Gastrocnemius medialis (tissue), 4 donors: ENCODE measurements at regions not wholly inside any gene's neighbourhood (a gene's known extent, or its start where the extent isn't known, plus 50 kb on each side); places are given as distances from the start of the nearest gene placed in this dataset.
"Not testable (repeated sequence)": the region's sequence is repeated elsewhere in the genome, so short reads cannot be mapped to it uniquely, and the experiment has no call there.

Source experiments
- ATAC-seq, 2 donors: fragments of 150-250 bp; one replicate each; pipeline ENCODE4 v1.9.1; 2016
- DNase-seq, 2 donors: peaks; one replicate each; pipeline ENCODE4 v3.0.0-alpha.2; 2019
- H3K27ac ChIP-seq, 4 donors: fragments of 200-600 bp; sonication (generic); 1 replicate in 1 of 4; 2 replicates in 3 of 4; pipeline ENCODE4 v1.5.1; 2016 to 2018; ENCODE audit warnings: mild to moderate bottlenecking in 2 of 4, moderate library complexity in 1 of 4
- H3K27me3 ChIP-seq, 3 donors: fragments of 200-600 bp; sonication (generic) in 2 of 3; 1 replicate in 1 of 3; 2 replicates in 2 of 3; pipeline versions ENCODE4 v1.5.1 to v1.6.0; 2016 to 2019; ENCODE audit warnings: mild to moderate bottlenecking in 1 of 3, moderate library complexity in 1 of 3
- H3K36me3 ChIP-seq, 2 donors: fragments of 200-600 bp; sonication (generic) in 1 of 2; one replicate each; pipeline ENCODE4 v1.5.1; 2017 to 2018
- H3K4me1 ChIP-seq, 2 donors: fragments of 200-600 bp; sonication (generic) in 1 of 2; one replicate each; pipeline ENCODE4 v1.5.1; 2016 to 2017; ENCODE audit warnings: mild to moderate bottlenecking in 2 of 2
- H3K4me3 ChIP-seq, 4 donors: fragments of 200-600 bp; sonication (generic) in 3 of 4; 1 replicate in 1 of 4; 2 replicates in 3 of 4; pipeline ENCODE4 v1.5.1; 2016 to 2019; ENCODE audit warnings: mild to moderate bottlenecking in 2 of 4
- H3K9me3 ChIP-seq, 3 donors: fragments of 200-600 bp; sonication (generic) in 2 of 3; 1 replicate in 1 of 3; 2 replicates in 2 of 3; pipeline ENCODE4 v1.5.1; 2016 to 2019
- CTCF ChIP-seq, 5 experiments: fragments of 450-650 bp in 3 of 5; fragments of 200-600 bp in 2 of 5; sonication (generic) in 2 of 5; IDR thresholded peaks in 4 of 5; conservative IDR thresholded peaks in 1 of 5; 1 replicate in 4 of 5; 2 replicates in 1 of 5; pipeline ENCODE4 v1.5.1; 2016 to 2019; ENCODE audit warnings: antibody characterized with exemption in 5 of 5, mild to moderate bottlenecking in 3 of 5, moderate library complexity in 3 of 5
- POLR2A ChIP-seq, 2 donors: fragments of 450-650 bp; IDR thresholded peaks; one replicate each; pipeline ENCODE4 v1.6.1; 2017; ENCODE audit warnings: antibody characterized with exemption in 2 of 2, mild to moderate bottlenecking in 2 of 2, moderate library complexity in 2 of 2
- in situ Hi-C, 4 donors: fragments of 200-750 bp; cut with MboI; loops; one replicate each; pipeline versions ENCODE4 v1.15.0 to v1.8.0; 2017; ENCODE audit warnings: low sequenced_read_pairs in 4 of 4
- intact Hi-C: fragments of 100-400 bp; cut with DNase I; formaldehyde crosslinking; loops from one replicate; pipeline ENCODE4 v1.15.1; 2023; ENCODE audit warnings: low total_unique reads

GRCh38 chr6:897528-898207, 204.7 kb upstream of the EXOC2 start:
- no peak for ATAC-seq
- Histone ChIP-seq H3K9me3 (no peaks in the 10 kb centered on the region), H3K4me1 (peaks cover 0 to 9% of the 10 kb centered on the region in 2 donors), H3K27ac (no peak overlapping the region), H3K27me3 (no peaks in the 10 kb centered on the region), H3K4me3 (no peak overlapping the region), H3K36me3 (no peaks in the 10 kb centered on the region)
- in situ Hi-C loops = no loop called here
- TF ChIP-seq CTCF (IDR thresholded peaks at IDR 0.05 in 4 of 5, conservative IDR thresholded peaks at IDR 0.05 in 1 of 5) (no peak), POLR2A (IDR thresholded peaks at IDR 0.05) (no peak)
- no peak for DNase-seq
- intact Hi-C loops = no loop called here

GRCh38 chr6:894274-894673, 201.3 kb upstream of the EXOC2 start:
- Histone ChIP-seq H3K4me3 (no peak overlapping the region), H3K4me1 (no peaks in the 10 kb centered on the region), H3K27me3 (no peaks in the 10 kb centered on the region), H3K27ac (no peak overlapping the region), H3K9me3 (no peaks in the 10 kb centered on the region), H3K36me3 (no peaks in the 10 kb centered on the region)
- no peak for TF ChIP-seq POLR2A (IDR thresholded peaks at IDR 0.05)
- peak in 1 of 5 experiments; percentile 17 for TF ChIP-seq CTCF (IDR thresholded peaks at IDR 0.05 in 4 of 5, conservative IDR thresholded peaks at IDR 0.05 in 1 of 5)
- intact Hi-C loops (no loop called here), in situ Hi-C loops (no loop called here)
- ATAC-seq = no peak
- no peak for DNase-seq

DNA sequence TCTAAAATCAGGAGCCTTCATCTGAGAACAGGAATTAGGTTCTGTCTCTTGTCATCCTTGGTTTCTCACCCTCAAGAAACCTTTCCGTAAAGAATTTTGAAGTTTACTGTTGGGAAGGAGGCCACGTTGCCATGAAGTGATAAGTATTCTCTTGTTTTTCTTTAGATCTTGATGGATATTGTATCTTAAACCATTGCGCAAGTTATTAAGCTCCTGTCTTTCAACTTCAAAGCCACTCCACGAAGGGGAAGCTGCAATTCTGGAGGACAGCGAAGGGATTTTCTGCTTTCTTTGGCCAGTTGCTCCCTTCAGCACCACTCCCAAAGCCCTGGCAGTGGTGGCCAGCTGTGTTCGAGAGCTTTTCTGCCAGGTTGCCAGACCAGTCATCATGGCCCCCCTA, 198.1 kb upstream of the EXOC2 start:
- no peak overlapping the region for H3K27ac ChIP-seq
- H3K4me3 ChIP-seq = no peak overlapping the region
- no peaks in the 10 kb centered on the region for H3K36me3 ChIP-seq
- no peaks in the 10 kb centered on the region for H3K27me3 ChIP-seq
- no peaks in the 10 kb centered on the region for H3K4me1 ChIP-seq
- ATAC-seq (no peak), DNase-seq (no peak)
- in situ Hi-C loops (no loop called here), intact Hi-C loops (no loop called here)
- H3K9me3 ChIP-seq = no peaks in the 10 kb centered on the region
- TF ChIP-seq POLR2A (IDR thresholded peaks at IDR 0.05) = no peak

DNA sequence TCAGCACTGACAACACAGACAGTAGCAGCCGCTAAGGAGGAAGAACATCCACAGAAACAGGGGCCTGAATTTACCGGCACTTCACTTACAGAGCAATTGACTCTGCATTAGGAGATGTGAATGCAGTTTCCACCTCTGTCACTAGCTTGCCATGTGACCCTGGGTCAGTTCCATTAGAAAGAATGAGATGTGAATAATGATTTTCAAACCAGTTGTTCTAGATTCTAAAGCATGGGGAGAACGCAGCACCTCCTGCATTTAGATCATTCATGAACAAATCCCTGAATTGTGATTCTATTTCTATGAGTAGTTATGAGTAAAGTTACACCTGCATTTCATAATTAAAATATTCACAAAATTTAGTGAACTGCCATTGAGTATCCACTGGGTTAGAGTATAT, 197.3 kb upstream of the EXOC2 start:
- H3K27me3 ChIP-seq = no peaks in the 10 kb centered on the region
- intact Hi-C loops = no loop called here
- DNase-seq (no peak), ATAC-seq (no peak)
- in situ Hi-C loops = no loop called here
- no peak for TF ChIP-seq POLR2A (IDR thresholded peaks at IDR 0.05)
- TF ChIP-seq CTCF (IDR thresholded peaks at IDR 0.05 in 4 of 5, conservative IDR thresholded peaks at IDR 0.05 in 1 of 5) = no peak
- H3K4me3 ChIP-seq = no peak overlapping the region
- H3K27ac ChIP-seq = no peak overlapping the region
- H3K4me1 ChIP-seq = no peaks in the 10 kb centered on the region
- no peaks in the 10 kb centered on the region for H3K36me3 ChIP-seq
- H3K9me3 ChIP-seq = no peaks in the 10 kb centered on the region

DNA sequence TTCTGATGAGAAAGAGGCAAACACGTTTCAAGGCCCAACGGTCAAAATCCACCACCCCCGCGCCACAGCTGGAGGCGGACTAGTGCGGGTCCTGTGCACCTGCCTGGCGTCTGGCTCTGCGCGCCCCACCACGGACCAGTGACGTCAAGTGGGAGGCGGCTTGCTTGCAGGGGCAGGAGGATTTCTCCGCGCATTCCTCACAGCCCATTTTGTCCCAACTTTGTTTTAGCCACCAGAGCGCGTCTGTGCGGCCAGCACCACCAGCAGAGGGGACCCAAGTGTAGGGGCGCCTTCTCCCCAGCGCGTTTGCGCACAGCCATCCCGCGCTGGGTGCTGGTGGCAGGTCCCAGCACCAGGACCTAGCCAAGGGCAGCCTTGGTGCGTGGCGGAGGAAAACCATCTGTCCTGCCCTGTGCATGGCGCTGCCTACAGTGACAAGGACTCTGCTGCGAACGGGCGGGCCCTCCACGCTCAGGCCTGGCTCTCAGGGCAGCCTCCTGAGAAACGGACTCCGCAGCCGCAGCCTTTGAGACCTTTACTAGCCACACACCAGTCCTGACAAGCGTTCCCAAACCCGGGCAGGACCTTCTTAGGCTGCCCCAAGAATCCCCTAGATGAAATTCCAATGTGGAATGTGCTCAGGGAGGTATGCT, 194.8 kb upstream of the EXOC2 start:
- no peak for ATAC-seq
- in situ Hi-C loops = no loop called here
- no peaks in the 10 kb centered on the region for H3K27me3 ChIP-seq

DNA sequence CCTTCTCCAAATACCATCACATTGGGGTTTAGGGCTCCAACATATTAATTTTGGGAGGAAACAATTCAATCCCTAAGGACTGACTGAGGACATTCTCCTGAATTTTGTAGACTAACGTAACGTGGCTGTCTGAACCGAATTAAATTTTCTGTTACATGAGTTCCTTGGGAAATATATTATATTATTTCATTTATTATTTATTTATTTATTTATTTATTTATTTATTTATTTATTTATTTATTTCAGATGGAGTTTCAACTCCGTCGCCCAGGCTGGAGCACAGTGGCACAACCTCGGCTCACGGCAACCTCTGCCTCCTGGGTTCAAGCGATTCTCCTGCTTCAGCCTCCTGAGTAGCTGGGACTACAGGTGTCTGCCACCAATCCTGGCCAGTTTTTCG, 193.2 kb upstream of the EXOC2 start:
- H3K27ac ChIP-seq, H3K36me3 ChIP-seq, ATAC-seq, intact Hi-C loops, H3K27me3 ChIP-seq, H3K4me3 ChIP-seq, DNase-seq, H3K4me1 ChIP-seq, H3K9me3 ChIP-seq, in situ Hi-C loops: not testable (repeated sequence)

More for the DNA sequence above, 194.8 kb upstream of the EXOC2 start:
- H3K4me1 ChIP-seq = no peaks in the 10 kb centered on the region
- H3K4me3 ChIP-seq = no peak overlapping the region
- no peaks in the 10 kb centered on the region for H3K36me3 ChIP-seq
- H3K27ac ChIP-seq = no peak overlapping the region
- intact Hi-C loops = no loop called here
- H3K9me3 ChIP-seq = no peaks in the 10 kb centered on the region
- no peak for DNase-seq
- no peak for TF ChIP-seq POLR2A (IDR thresholded peaks at IDR 0.05)
- no peak for TF ChIP-seq CTCF (IDR thresholded peaks at IDR 0.05 in 4 of 5, conservative IDR thresholded peaks at IDR 0.05 in 1 of 5)
